ENCODE measurements at regions not wholly inside any gene's neighbourhood (a gene's known extent, or its start where the extent isn't known, plus 50 kb on each side); places are given as distances from the start of the nearest gene placed in this dataset.
"Not testable (repeated sequence)": the region's sequence is repeated elsewhere in the genome, so short reads cannot be mapped to it uniquely, and the experiment has no call there.

DNA sequence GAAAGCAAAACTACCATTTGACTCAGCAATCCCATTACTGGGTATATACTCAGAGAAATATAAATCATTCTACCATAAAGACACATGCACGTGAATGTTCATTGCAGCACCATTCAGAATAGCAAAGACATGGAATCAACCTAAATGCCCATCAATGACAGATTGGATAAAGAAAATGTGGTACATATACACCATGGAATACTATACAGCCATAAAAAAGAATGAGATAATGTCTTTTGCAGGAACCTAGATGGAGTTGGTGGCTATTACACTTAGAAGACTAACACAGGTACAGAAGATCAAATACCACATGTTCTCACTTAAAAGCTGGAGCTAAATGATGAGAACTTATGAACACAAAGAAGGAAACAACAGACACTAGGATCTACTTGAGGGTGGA lies 647.1 kb downstream of the MAT2B start:
- H3K4me3 Mint-ChIP-seq; H3K4me1 Mint-ChIP-seq; DNase-seq; POLR2A ChIA-PET; H3K9me3 Mint-ChIP-seq; H3K27me3 Mint-ChIP-seq; ATAC-seq (ENCODE audit: low read depth); H3K36me3 Mint-ChIP-seq; H3K27ac Mint-ChIP-seq: not testable (repeated sequence)

DNA sequence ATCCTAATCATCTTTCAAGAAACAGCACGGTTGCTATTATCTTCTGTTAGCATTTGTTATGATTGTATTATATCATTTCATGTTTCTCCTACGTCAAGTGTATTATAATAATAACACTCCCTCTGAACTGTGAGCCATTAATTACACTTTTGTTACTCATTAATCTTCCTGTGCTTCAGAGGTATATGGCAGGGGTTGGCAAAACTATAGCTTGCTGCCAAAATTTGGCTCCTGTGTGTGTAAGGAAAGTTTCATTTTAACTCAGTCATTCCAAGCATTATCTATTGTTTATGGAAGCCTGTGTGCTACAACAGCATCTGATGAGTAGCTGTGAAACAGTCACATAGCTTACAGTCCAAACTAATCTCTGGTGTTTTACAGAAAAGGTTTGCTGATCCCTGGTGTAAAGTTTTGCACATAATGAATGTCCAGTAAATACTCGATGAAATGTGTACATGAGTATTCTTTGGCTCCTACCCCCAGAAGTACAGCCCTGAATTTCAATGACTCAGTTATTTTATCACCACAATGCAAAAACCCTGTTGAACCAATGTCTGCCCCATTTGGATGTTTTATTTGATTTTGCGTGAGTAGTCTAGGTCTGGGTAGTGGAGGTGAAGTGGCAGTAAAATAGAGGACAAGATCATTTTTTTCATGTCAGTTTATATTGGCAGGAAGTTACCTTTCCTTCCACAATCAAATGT lies 648.2 kb downstream of the MAT2B start:
- H3K4me3 Mint-ChIP-seq, result no peak overlapping the region
- no peak overlapping the region for H3K27ac Mint-ChIP-seq
- H3K27me3 Mint-ChIP-seq, result no peaks in the 10 kb centered on the region
- POLR2A ChIA-PET, result no interaction called here
- peaks cover 7% of the 10 kb centered on the region for H3K9me3 Mint-ChIP-seq
- no peak for ATAC-seq (ENCODE audit: low read depth)
- no peaks in the 10 kb centered on the region for H3K4me1 Mint-ChIP-seq
- DNase-seq, result no peak
- H3K36me3 Mint-ChIP-seq, result no peaks in the 10 kb centered on the region

DNA sequence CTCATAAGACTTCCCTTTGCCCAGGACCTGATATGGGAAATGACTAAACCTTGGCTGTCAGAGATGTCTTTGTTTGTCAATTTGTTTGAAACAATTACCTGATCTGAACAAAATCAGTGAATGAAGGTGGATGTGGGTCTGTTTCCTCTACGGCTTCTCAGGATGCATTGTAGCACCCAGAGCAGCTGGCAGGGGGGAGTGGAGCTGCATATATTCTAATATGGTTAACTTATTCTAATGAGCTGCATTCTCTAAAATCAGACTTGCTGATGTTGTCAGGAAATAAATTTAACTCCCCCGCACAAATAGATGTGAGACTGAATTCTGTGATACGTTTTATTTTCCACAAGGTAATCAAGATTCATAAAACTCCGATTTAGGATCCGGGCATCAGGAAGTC lies 665.4 kb downstream of the MAT2B start:
- H3K27ac Mint-ChIP-seq, result no peak overlapping the region
- no peak for DNase-seq
- no peak overlapping the region for H3K4me3 Mint-ChIP-seq
- H3K9me3 Mint-ChIP-seq, result no peaks in the 10 kb centered on the region
- no peak for ATAC-seq (ENCODE audit: low read depth)
- H3K36me3 Mint-ChIP-seq, result no peaks in the 10 kb centered on the region
- no peaks in the 10 kb centered on the region for H3K27me3 Mint-ChIP-seq
- no peaks in the 10 kb centered on the region for H3K4me1 Mint-ChIP-seq
- POLR2A ChIA-PET, result no interaction called here

DNA sequence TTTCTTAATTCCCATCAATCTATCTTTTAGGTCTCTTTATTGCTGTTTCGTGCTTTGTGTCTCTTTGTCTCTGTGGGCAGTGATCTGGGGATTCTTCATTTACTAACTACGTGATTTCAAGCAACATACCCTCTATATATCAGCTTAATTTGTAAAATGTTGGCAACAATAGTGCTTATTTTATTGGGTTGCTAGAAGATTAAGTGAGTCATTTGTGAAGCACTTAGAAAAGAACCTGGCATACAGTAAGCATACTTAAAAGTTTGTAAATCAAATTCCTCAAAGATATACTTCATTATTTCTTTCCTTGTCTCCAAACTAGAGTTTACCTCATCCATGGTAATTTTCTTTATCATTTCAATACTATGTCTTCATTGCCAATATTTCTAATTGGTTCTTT lies 669.7 kb downstream of the MAT2B start:
- H3K27ac Mint-ChIP-seq, result no peak overlapping the region
- no peaks in the 10 kb centered on the region for H3K36me3 Mint-ChIP-seq
- no peak overlapping the region for H3K4me3 Mint-ChIP-seq
- H3K9me3 Mint-ChIP-seq, result no peaks in the 10 kb centered on the region
- H3K4me1 Mint-ChIP-seq, result no peaks in the 10 kb centered on the region
- POLR2A ChIA-PET, result no interaction called here
- H3K27me3 Mint-ChIP-seq, result no peaks in the 10 kb centered on the region
- ATAC-seq (ENCODE audit: low read depth), result no peak
- DNase-seq, result no peak

DNA sequence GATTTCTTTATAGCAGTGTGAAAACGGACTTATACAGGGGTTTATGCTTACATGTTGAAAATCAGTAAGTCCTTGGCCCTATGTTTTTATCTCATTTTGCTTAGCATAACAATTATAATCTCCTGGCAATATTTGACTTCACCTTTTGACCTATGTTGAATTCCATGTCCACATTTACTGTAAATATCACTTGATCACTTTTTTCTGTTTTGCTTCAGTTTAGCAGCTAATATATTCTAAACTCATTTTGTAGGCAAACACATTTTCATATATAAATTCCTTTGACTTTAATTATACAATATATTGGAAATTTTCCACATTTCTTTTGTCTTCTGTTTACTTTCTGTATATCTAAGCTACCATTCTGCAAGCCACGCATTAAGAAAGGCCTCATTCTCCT lies 674.0 kb downstream of the MAT2B start:
- Mint-ChIP-seq H3K4me1 (no peaks in the 10 kb centered on the region), H3K27ac (no peak overlapping the region), H3K27me3 (no peaks in the 10 kb centered on the region), H3K9me3 (no peaks in the 10 kb centered on the region), H3K4me3 (no peak overlapping the region), H3K36me3 (no peaks in the 10 kb centered on the region)
- ATAC-seq (ENCODE audit: low read depth) (no peak), DNase-seq (no peak)
- POLR2A ChIA-PET, result no interaction called here

DNA sequence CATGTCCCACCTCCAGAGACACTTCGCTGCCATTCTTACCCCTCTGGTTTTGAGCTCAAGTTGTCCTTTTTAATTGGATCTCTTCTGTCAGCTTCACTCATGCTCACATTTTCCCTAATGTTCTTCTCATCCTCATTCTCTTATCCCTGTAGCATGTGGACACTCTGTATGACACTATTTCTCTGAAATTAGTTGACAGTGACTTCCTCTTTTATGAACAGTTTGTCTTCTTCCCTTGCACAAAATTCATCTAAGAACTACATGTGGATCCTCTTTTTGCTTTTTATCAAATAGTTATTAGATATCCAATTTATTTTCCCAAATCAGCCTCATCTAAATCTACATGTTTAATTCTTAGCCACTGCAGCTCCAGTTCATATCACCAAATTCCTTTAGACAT lies 676.2 kb downstream of the MAT2B start:
- POLR2A ChIA-PET, result no interaction called here
- H3K9me3 Mint-ChIP-seq, result no peaks in the 10 kb centered on the region
- DNase-seq, result no peak
- ATAC-seq (ENCODE audit: low read depth), result no peak
- H3K36me3 Mint-ChIP-seq, result no peaks in the 10 kb centered on the region
- no peaks in the 10 kb centered on the region for H3K27me3 Mint-ChIP-seq
- no peak overlapping the region for H3K27ac Mint-ChIP-seq
- no peak overlapping the region for H3K4me3 Mint-ChIP-seq
- H3K4me1 Mint-ChIP-seq, result no peaks in the 10 kb centered on the region

DNA sequence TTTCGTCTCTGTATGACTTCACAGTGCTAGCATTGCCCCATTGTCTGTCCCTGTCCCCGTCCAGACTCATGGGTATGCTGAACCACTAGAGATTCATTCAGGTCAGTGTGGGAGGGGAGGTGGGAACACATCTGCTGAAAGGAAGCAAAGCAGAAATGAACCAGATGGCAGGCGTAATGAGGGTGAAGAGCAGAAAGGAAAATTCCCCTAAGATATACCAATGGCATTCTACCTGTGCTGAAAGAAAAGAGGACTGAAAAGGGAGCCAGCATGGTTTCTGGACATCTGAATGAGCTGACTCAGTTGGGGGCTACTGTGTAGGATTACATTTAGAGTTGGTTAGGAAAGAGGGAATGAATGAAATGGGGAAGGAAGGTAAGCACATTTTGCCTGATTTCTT lies 678.7 kb downstream of the MAT2B start:
- Mint-ChIP-seq H3K9me3 (no peaks in the 10 kb centered on the region), H3K4me1 (no peaks in the 10 kb centered on the region), H3K27me3 (no peaks in the 10 kb centered on the region), H3K36me3 (no peaks in the 10 kb centered on the region), H3K4me3 (no peak overlapping the region), H3K27ac (no peak overlapping the region)
- POLR2A ChIA-PET, result no interaction called here
- ATAC-seq (ENCODE audit: low read depth) (no peak), DNase-seq (no peak)

DNA sequence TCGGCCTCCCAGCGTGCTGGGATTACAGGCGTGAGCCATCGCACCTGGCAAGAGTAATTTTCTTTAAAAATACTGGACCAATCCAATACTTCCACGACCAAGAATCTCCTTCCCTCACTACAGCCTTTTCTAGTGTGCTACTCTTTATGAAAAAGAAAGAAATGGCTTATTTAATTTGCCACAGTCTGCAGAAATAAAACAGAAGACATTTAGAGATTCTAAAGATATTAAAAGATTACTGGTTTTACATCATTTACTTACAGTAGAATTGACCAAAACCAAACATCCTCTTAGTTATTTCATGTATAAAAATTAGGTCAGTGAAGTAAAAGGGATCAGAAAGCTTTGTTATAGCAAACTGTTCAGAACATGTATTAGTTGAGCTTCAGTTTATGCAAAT lies 679.6 kb downstream of the MAT2B start:
- POLR2A ChIA-PET, result no interaction called here
- Mint-ChIP-seq H3K4me3 (no peak overlapping the region), H3K9me3 (no peaks in the 10 kb centered on the region), H3K4me1 (no peaks in the 10 kb centered on the region), H3K27me3 (no peaks in the 10 kb centered on the region), H3K36me3 (no peaks in the 10 kb centered on the region), H3K27ac (no peak overlapping the region)
- DNase-seq (no peak), ATAC-seq (ENCODE audit: low read depth) (no peak)

DNA sequence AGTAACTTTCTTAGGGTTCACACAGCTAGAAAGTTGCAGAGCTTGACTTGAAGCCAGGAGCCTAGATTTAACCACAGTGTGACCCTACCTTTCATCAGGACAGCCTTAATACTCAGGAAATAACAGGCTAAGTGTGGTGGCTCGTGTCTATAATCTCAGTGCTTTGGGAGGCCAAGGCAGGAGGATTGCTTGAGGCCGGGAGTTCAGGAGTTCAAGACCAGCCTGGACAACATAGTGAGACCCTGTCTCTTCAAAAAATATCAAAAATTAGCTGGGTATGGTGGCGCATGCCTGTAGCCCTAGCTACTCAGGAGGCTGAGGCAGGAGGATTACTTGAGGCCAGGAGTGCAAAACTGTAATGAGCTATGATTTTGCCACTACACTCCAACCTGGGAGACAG lies 681.1 kb downstream of the MAT2B start:
- DNase-seq (no peak), ATAC-seq (ENCODE audit: low read depth) (no peak)
- H3K27ac Mint-ChIP-seq, result no peak overlapping the region
- no peaks in the 10 kb centered on the region for H3K27me3 Mint-ChIP-seq
- POLR2A ChIA-PET, result no interaction called here
- H3K4me1 Mint-ChIP-seq, result no peaks in the 10 kb centered on the region
- H3K9me3 Mint-ChIP-seq, result no peaks in the 10 kb centered on the region
- H3K36me3 Mint-ChIP-seq, result no peaks in the 10 kb centered on the region
- no peak overlapping the region for H3K4me3 Mint-ChIP-seq

DNA sequence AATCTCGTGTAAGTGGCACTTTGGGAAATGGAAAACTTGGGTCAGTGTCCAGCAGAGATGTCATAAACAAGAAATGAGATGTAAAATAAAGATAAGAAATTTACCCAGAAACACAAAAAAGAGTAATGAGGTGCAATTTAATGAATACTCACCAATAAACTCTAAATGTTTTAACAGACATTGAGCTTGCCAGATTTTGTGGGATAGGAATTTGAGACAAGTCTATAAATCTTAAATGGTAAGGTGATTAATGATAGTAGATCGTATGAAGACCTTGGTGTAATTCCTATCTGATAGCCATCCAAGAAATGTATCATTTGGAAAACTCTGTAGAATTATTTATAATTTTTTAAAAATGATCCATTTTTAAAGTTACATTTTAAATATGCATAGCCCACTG lies 682.4 kb downstream of the MAT2B start:
- POLR2A ChIA-PET, result no interaction called here
- Mint-ChIP-seq H3K27ac (no peak overlapping the region), H3K27me3 (no peaks in the 10 kb centered on the region), H3K4me1 (no peaks in the 10 kb centered on the region), H3K9me3 (no peaks in the 10 kb centered on the region), H3K36me3 (no peaks in the 10 kb centered on the region), H3K4me3 (no peak overlapping the region)
- ATAC-seq (ENCODE audit: low read depth) (no peak), DNase-seq (no peak)

DNA sequence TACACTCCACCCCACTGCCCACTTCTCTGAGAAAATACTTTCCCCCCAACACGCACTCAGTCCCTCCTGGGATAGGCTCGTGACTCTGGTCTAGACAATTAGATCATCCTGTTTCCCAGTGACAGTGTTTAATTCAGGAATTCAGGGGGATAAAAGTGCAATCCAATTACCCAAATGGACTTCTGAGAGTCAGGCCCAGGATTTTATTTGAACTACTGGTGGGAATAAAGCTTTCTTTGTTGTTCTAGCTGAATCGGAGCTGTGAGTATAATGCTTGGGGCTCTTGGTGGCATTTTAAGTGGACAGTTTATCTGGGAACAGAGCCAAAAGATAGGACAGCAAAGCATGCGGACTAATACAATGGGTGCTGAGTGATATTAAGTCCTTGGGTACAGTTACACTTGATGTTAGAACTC lies 683.3 kb downstream of the MAT2B start:
- H3K27ac Mint-ChIP-seq, result no peak overlapping the region
- POLR2A ChIA-PET, result no interaction called here
- no peak for DNase-seq
- no peaks in the 10 kb centered on the region for H3K4me1 Mint-ChIP-seq
- H3K9me3 Mint-ChIP-seq, result no peaks in the 10 kb centered on the region
- no peak for ATAC-seq (ENCODE audit: low read depth)
- H3K27me3 Mint-ChIP-seq, result no peaks in the 10 kb centered on the region
- H3K36me3 Mint-ChIP-seq, result no peaks in the 10 kb centered on the region
- no peak overlapping the region for H3K4me3 Mint-ChIP-seq

DNA sequence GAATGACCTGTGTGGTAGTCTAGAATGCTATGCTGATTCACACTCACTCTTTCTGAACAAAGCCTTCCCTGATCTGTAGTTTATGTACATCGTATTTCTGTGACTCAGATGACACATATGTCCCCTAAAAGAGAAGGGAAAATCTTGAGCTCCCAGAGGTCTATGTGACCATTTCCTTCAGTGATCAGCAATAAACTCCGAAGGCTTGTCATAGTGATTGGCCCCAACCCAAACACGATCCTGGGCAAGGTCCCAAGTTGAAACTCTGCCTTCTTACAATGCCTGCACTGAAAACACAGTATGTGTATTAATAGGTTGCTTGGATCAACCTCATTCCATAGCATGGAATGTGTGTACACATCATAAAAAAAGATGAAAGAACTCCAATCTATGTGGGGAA lies 685.8 kb downstream of the MAT2B start:
- no peak for ATAC-seq (ENCODE audit: low read depth)
- no peaks in the 10 kb centered on the region for H3K36me3 Mint-ChIP-seq
- H3K27ac Mint-ChIP-seq, result no peak overlapping the region

DNA sequence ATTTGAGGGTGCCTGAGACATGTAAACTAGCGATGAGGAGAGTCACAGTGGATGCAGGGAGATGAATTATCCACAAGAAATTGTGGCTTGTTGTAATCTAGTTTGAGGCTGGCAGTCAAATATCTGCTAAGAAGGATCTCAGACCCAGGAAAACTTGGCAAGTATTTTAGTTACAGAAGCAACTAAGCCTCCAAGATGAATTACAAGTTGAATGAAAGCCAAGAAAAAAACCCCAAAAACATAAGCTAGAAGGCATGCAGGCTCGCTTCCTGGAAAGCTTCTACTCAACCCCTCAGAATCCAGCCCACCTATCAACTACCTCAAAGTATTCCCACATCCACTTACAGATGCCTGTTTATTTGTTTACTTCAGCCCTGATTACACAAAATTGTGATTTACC lies 696.9 kb downstream of the MAT2B start:
- POLR2A ChIA-PET, result no interaction called here
- Mint-ChIP-seq H3K9me3 (no peaks in the 10 kb centered on the region), H3K4me1 (no peaks in the 10 kb centered on the region), H3K4me3 (no peak overlapping the region), H3K27me3 (no peaks in the 10 kb centered on the region), H3K36me3 (no peaks in the 10 kb centered on the region), H3K27ac (no peak overlapping the region)
- no peak for ATAC-seq (ENCODE audit: low read depth)
- no peak for DNase-seq

More for the DNA sequence above, 685.8 kb downstream of the MAT2B start:
- no peaks in the 10 kb centered on the region for H3K4me1 Mint-ChIP-seq
- no peak for DNase-seq
- H3K27me3 Mint-ChIP-seq, result no peaks in the 10 kb centered on the region
- no peaks in the 10 kb centered on the region for H3K9me3 Mint-ChIP-seq
- POLR2A ChIA-PET, result no interaction called here
- H3K4me3 Mint-ChIP-seq, result no peak overlapping the region

DNA sequence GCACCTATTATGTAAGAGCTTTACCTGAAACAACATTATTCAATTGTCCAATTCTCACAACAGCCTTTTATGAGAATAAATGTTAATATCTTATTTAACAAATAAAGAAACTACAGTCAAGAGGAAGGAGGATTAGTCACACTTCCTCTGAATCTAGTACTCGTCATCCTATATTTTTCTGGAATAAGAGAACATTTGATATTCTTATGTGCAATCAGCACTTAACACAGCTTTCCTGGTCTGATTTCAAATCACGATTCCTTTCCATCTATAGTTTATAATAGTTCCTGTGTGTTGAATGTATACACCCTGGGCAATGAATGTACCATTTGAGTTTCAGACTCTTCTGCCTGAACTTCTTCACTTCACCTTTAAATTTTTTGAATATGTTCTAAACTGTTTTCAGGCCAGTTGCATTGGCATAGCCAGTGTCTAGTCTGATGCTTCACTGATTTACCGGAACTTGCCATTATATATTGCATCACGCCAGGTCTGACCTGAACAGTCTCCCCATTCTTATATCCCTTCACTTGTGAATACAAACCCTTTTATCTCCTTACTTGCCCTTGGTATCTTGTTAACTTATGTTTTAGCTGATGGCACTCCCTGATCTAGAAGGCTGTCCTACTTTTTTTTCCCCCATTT lies 698.3 kb downstream of the MAT2B start:
- no peak for ATAC-seq (ENCODE audit: low read depth)

More for the DNA sequence above, 698.3 kb downstream of the MAT2B start:
- H3K4me1 Mint-ChIP-seq, result no peaks in the 10 kb centered on the region
- no peak overlapping the region for H3K27ac Mint-ChIP-seq
- no peaks in the 10 kb centered on the region for H3K27me3 Mint-ChIP-seq
- POLR2A ChIA-PET, result no interaction called here
- DNase-seq, result no peak
- H3K9me3 Mint-ChIP-seq, result no peaks in the 10 kb centered on the region
- no peaks in the 10 kb centered on the region for H3K36me3 Mint-ChIP-seq
- no peak overlapping the region for H3K4me3 Mint-ChIP-seq

All from activated naive CD8-positive, alpha-beta T cell treated with anti-CD3 and anti-CD28 coated beads, Interleukin-2, amount 10 ng/mL, durations not matched to agents 7 days and 5 days (primary cell).